GM12891 (cell line): ENCODE measurements at regions not wholly inside any gene's neighbourhood (a gene's known extent, or its start where the extent isn't known, plus 50 kb on each side); places are given as distances from the start of the nearest gene placed in this dataset.

Experiments
- PAX5 ChIP-seq: IDR thresholded peaks from 2 replicates; pipeline ENCODE4 v1.6.1; 2011; ENCODE audit warnings: low read length, moderate library complexity, mild to moderate bottlenecking; ENCODE audit not compliant: insufficient read depth, severe bottlenecking
- POLR2A ChIP-seq: IDR thresholded peaks from 2 replicates; pipeline ENCODE4 v1.6.1; 2011; ENCODE audit warnings: low read depth, low read length, control low read depth
- POLR2AphosphoS5 ChIP-seq: IDR thresholded peaks from 2 replicates; pipeline ENCODE4 v1.6.1; 2011; ENCODE audit warnings: low read depth, low read length, control low read depth
- POU2F2 ChIP-seq: IDR thresholded peaks from 2 replicates; pipeline ENCODE4 v1.6.1; 2011; ENCODE audit warnings: low read depth, mild to moderate bottlenecking, control low read depth, low read length, moderate library complexity
- SPI1 ChIP-seq: IDR thresholded peaks from 2 replicates; pipeline ENCODE4 v1.6.1; 2011; ENCODE audit warnings: low read depth, low read length, control low read depth
- TAF1 ChIP-seq: IDR thresholded peaks from 2 replicates; pipeline ENCODE4 v1.6.1; 2011; ENCODE audit warnings: low read depth, low read length, control low read depth

GRCh38 chr7:10799475-10799874, 174.2 kb upstream of the PHF14 start:
- TF ChIP-seq POLR2AphosphoS5 (no peak), TAF1 (no peak), POLR2A (no peak), SPI1 (no peak), PAX5 (no peak), POU2F2 (no peak)
